GM18502 (cell line): ENCODE measurements at regions not wholly inside any gene's neighbourhood (a gene's known extent, or its start where the extent isn't known, plus 50 kb on each side); places are given as distances from the start of the nearest gene placed in this dataset.

ENCODE experiments used
- ATAC-seq: cut with Tn5 transposase; IDR thresholded peaks from one replicate; pipeline ENCODE4 v1.9.1; 2021; ENCODE audit warnings: mild to moderate bottlenecking; ENCODE audit not compliant: unreplicated experiment, poor library complexity

GRCh38 chr16:65468133-65468532 is 346.3 kb upstream of the CDH11 start:
- no peak for ATAC-seq

- no peak for ATAC-seq
These were observed 341.9 kb upstream of the CDH11 start for GRCh38 chr16:65463652-65464260.

- no peak for ATAC-seq
These were observed 335.2 kb upstream of the CDH11 start for GRCh38 chr16:65457084-65457483.

- ATAC-seq = no peak
These were observed 333.9 kb upstream of the CDH11 start for GRCh38 chr16:65455761-65456160.

- no peak for ATAC-seq
These were observed 331.8 kb upstream of the CDH11 start for GRCh38 chr16:65453646-65454045.

- ATAC-seq = no peak
These were observed 327.7 kb upstream of the CDH11 start for GRCh38 chr16:65449526-65449925.

- no peak for ATAC-seq
These were observed 324.6 kb upstream of the CDH11 start for GRCh38 chr16:65446427-65446826.

- ATAC-seq = no peak
These were observed 323.7 kb upstream of the CDH11 start for GRCh38 chr16:65445313-65446260.

GRCh38 chr16:65441501-65441900 is 319.6 kb upstream of the CDH11 start:
- no peak for ATAC-seq

GRCh38 chr16:65429504-65430181 is 307.8 kb upstream of the CDH11 start:
- ATAC-seq = no peak

- ATAC-seq = no peak
These were observed 304.6 kb upstream of the CDH11 start for GRCh38 chr16:65426484-65426883.

GRCh38 chr16:65422934-65423333 is 301.1 kb upstream of the CDH11 start:
- no peak for ATAC-seq

GRCh38 chr16:65421596-65421995 is 299.7 kb upstream of the CDH11 start:
- no peak for ATAC-seq

- no peak for ATAC-seq
These were observed 296.6 kb upstream of the CDH11 start for GRCh38 chr16:65418435-65418834.

- no peak for ATAC-seq
These were observed 293.6 kb upstream of the CDH11 start for GRCh38 chr16:65415460-65415859.

- ATAC-seq = no peak
These were observed 292.6 kb upstream of the CDH11 start for GRCh38 chr16:65414284-65414984.

GRCh38 chr16:65413861-65414260 is 292.0 kb upstream of the CDH11 start:
- no peak for ATAC-seq

GRCh38 chr16:65410801-65411200 is 288.9 kb upstream of the CDH11 start:
- ATAC-seq = no peak

- no peak for ATAC-seq
These were observed 287.6 kb upstream of the CDH11 start for GRCh38 chr16:65409510-65409909.

- no peak for ATAC-seq
These were observed 285.1 kb upstream of the CDH11 start for GRCh38 chr16:65406933-65407332.

- ATAC-seq = no peak
These were observed 284.3 kb upstream of the CDH11 start for GRCh38 chr16:65406116-65406515.
